HCT116 (cell line): ENCODE measurements at regions not wholly inside any gene's neighbourhood (a gene's known extent, or its start where the extent isn't known, plus 50 kb on each side); places are given as distances from the start of the nearest gene placed in this dataset.
"Not testable (repeated sequence)": the region's sequence is repeated elsewhere in the genome, so short reads cannot be mapped to it uniquely, and the experiment has no call there.

Source experiments
- CBX3 ChIP-seq: IDR thresholded peaks from 2 replicates; pipeline ENCODE4 v1.6.1; 2012; ENCODE audit warnings: low read depth
- CEBPB ChIP-seq: IDR thresholded peaks from 2 replicates; pipeline ENCODE4 v1.6.1; 2012; ENCODE audit warnings: low read depth
- EGR1 ChIP-seq: IDR thresholded peaks from 2 replicates; pipeline ENCODE4 v1.6.1; 2012; ENCODE audit warnings: low read depth
- EZH2 ChIP-seq: fragments of 200-600 bp; sonication (generic); IDR thresholded peaks from 2 replicates; pipeline ENCODE4 v1.6.1; 2017; ENCODE audit warnings: antibody characterized with exemption, mixed run types
- EZH2phosphoT487 ChIP-seq: fragments of 200-600 bp; IDR thresholded peaks from 2 replicates; pipeline ENCODE4 v1.6.1; 2018; ENCODE audit warnings: antibody characterized with exemption, borderline replicate concordance
- POLR2AphosphoS5 ChIP-seq: IDR thresholded peaks from 2 replicates; pipeline ENCODE4 v1.6.1; 2011; ENCODE audit warnings: mild to moderate bottlenecking, low read depth, low read length, moderate library complexity
- SIN3A ChIP-seq: IDR thresholded peaks from 2 replicates; pipeline ENCODE4 v1.6.1; 2012; ENCODE audit warnings: low read depth
- TF ChIP-seq, protein P1 (sequence below), 3 experiments: fragments of 200-600 bp in 1 of 3; sonication (generic) in 1 of 3; IDR thresholded peaks in 2 of 3; conservative IDR thresholded peaks in 1 of 3; 2 replicates each; pipeline ENCODE4 v1.5.1; 2012 to 2017; ENCODE audit warnings: low read depth in 2 of 3, low read length in 2 of 3, antibody characterized with exemption in 1 of 3, borderline replicate concordance in 1 of 3, control low read depth in 1 of 3, mild to moderate bottlenecking in 1 of 3, mixed read lengths in 1 of 3, mixed run types in 1 of 3, moderate library complexity in 1 of 3; ENCODE audit not compliant: insufficient read depth in 1 of 3
- TF ChIP-seq, protein P2 (sequence below): IDR thresholded peaks from 2 replicates; pipeline ENCODE4 v1.6.1; 2012; ENCODE audit warnings: low read depth

DNA sequence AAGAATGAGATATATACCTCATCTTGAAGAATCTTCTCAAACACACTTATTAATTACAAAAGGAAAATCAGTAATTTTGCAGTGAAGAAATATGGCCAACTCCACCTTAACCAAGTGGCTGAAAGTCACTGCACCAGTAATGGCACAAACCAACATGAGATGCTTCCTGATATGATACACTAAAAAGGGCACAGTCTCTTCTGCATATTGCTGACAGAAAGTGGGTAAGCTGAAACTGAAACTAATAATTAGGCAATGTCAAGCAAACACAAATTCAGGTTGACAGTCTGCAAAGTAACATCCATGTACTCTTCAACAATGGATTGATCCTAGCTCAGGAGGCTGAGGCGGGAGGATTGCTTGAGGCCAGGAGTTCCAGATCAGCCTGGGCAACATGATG lies 56.1 kb downstream of the ZNF22 start:
- TF ChIP-seq, protein P1, sequence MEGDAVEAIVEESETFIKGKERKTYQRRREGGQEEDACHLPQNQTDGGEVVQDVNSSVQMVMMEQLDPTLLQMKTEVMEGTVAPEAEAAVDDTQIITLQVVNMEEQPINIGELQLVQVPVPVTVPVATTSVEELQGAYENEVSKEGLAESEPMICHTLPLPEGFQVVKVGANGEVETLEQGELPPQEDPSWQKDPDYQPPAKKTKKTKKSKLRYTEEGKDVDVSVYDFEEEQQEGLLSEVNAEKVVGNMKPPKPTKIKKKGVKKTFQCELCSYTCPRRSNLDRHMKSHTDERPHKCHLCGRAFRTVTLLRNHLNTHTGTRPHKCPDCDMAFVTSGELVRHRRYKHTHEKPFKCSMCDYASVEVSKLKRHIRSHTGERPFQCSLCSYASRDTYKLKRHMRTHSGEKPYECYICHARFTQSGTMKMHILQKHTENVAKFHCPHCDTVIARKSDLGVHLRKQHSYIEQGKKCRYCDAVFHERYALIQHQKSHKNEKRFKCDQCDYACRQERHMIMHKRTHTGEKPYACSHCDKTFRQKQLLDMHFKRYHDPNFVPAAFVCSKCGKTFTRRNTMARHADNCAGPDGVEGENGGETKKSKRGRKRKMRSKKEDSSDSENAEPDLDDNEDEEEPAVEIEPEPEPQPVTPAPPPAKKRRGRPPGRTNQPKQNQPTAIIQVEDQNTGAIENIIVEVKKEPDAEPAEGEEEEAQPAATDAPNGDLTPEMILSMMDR (IDR thresholded peaks at IDR 0.05 in 2 of 3, conservative IDR thresholded peaks at IDR 0.05 in 1 of 3; ENCODE audit: borderline replicate concordance in 1 of 3, insufficient read depth in 1 of 3, low read depth in 2 of 3, low read length in 2 of 3), result not testable (repeated sequence)
- TF ChIP-seq, protein P2, sequence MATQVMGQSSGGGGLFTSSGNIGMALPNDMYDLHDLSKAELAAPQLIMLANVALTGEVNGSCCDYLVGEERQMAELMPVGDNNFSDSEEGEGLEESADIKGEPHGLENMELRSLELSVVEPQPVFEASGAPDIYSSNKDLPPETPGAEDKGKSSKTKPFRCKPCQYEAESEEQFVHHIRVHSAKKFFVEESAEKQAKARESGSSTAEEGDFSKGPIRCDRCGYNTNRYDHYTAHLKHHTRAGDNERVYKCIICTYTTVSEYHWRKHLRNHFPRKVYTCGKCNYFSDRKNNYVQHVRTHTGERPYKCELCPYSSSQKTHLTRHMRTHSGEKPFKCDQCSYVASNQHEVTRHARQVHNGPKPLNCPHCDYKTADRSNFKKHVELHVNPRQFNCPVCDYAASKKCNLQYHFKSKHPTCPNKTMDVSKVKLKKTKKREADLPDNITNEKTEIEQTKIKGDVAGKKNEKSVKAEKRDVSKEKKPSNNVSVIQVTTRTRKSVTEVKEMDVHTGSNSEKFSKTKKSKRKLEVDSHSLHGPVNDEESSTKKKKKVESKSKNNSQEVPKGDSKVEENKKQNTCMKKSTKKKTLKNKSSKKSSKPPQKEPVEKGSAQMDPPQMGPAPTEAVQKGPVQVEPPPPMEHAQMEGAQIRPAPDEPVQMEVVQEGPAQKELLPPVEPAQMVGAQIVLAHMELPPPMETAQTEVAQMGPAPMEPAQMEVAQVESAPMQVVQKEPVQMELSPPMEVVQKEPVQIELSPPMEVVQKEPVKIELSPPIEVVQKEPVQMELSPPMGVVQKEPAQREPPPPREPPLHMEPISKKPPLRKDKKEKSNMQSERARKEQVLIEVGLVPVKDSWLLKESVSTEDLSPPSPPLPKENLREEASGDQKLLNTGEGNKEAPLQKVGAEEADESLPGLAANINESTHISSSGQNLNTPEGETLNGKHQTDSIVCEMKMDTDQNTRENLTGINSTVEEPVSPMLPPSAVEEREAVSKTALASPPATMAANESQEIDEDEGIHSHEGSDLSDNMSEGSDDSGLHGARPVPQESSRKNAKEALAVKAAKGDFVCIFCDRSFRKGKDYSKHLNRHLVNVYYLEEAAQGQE, result not testable (repeated sequence)
- not testable (repeated sequence) for TF ChIP-seq EGR1, EZH2phosphoT487, EZH2, SIN3A, POLR2AphosphoS5, CEBPB, CBX3
